ENCODE measurements at regions not wholly inside any gene's neighbourhood (a gene's known extent, or its start where the extent isn't known, plus 50 kb on each side); places are given as distances from the start of the nearest gene placed in this dataset.

DNA sequence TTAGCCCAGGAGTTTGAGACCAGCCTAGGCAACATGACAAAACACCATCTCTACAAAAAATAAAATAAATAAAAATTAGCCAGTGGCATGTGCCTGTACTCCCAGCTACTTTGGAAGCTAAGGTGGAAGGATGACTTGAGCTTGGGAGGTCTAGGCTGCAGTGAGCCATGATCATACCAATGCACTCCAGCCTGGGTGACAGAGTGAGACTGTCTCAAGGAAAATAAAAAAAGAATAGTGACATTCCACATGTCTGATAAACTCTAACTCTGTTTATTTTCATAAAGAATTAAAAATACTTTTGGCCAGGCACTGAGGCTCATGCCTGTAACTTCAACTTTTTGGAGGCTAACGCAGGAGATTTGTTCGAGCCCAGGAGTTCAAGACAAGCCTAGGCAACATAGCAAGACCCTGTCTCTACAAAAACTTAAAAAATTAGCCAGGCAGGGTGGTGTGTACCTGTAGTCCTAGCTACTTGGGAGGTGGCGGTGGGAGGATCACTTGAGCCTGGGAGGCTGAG, 115.1 kb downstream of the GJA1 start:
- no peak for TF ChIP-seq CTCF (IDR thresholded peaks at IDR 0.05 in 4 of 5, conservative IDR thresholded peaks at IDR 0.05 in 1 of 5)
- TF ChIP-seq POLR2A (IDR thresholded peaks at IDR 0.05), result no peak
